Umbilical cord (tissue), 1 donor: ENCODE measurements at regions not wholly inside any gene's neighbourhood (a gene's known extent, or its start where the extent isn't known, plus 50 kb on each side); places are given as distances from the start of the nearest gene placed in this dataset.
A peak's percentile ranks its signal among the peaks of the same experiment; 100 is the strongest.
"Not testable (repeated sequence)": the region's sequence is repeated elsewhere in the genome, so short reads cannot be mapped to it uniquely, and the experiment has no call there.

Source experiments
- DNase-seq: peaks from one replicate; pipeline ENCODE4 v3.0.0-alpha.2; 2015; ENCODE audit warnings: low spot score

DNA sequence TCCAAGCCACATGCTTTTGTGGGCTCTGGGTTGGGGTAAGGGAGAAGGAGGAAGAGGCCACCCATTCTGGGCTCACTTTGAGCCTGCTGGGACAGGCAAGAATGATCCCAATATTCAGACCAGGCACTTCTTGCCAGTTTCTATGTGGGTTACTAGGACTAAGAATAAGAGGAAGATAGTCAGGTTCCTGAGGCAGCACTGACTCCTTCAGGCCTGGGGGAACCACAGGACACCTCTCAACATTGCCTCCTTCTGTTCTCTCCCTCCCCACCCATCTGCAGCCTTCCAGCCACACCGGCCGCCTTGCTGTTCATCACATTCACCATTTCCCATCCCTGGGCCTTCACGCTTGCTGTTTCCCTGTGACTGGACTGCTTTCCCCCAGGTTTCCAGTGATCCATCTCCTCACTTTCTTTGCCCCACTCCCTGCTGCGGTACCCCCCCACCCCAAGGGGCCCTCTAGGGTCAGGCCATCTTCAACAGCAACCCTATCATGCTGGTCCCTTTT, 69.2 kb upstream of the SIRPA start:
- no peak for DNase-seq

DNA sequence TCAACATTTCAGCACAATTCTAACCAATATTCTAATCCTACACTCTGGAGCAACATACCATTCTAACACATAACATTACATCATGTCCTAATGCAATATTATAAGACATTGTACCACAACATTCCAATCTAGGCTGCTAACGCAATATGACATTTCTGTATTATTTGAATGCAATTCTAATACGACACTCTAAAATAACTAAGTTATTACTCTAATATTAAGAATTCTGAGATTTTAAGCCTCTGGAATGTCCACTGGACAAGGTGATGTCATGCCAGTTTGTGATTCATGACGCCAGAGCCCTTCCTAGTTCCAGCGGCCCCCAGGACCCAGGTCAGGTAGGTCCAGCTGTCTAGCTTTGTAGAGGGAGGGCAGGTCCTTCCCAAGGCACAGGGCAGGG, 69.7 kb upstream of the SIRPA start:
- no peak for DNase-seq

DNA sequence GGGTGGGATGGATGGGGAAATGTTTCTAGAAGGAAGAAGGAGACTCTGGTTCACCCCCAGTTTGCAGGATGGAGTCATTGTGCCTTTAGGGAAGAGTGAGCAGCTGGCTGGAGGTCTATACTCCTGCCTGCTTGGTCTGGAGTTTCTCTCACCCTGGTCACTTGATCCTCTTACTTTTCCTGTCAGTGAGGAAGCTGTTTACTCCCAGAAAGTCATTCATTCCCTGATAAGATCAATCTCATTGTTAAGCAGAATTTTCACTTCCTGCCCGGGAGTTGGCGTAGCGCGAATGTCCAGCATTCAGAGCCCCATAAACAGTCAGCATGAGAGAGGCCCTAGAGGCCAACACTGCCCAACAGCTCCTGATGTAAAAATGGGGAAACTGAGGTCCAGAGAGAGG, 70.4 kb upstream of the SIRPA start:
- DNase-seq = no peak

DNA sequence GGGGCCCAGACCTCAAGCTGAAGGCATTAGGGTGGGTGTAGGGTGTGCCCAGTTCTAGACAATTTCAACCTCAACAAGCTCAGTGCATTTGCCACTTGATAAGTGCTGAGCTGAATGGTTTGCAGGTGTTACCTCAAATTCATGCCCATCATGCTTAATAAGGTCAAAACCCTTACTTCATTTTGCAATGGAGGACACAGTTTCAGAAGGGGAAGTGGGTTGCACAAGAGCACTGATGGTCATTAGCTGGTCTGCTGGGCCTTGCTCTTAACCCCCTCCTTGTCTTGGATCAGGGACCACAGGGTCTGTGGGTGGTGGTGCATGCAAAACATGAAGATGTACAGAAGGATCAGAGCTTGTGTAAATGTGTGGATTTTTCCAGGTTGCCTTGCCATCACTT, 71.0 kb upstream of the SIRPA start:
- no peak for DNase-seq

DNA sequence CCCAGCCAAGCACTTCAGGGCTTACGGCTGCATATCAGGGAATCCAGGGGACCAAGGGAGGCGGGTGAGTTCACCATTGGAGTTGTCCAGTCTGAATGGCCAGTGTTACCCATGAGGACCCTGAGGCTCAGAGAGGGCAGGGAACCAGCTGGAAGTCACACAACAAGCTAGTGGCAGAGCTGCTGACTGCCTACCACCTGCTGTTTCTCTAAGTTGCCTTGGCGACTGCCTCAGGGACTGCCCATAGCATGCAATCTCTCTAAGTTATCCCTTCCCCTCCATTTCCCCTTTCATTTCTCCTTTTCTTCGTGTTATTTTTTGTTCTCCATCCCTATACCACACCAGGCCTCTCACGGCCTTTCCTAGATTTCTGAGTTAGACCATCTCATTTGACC, 71.8 kb upstream of the SIRPA start:
- DNase-seq = no peak

DNA sequence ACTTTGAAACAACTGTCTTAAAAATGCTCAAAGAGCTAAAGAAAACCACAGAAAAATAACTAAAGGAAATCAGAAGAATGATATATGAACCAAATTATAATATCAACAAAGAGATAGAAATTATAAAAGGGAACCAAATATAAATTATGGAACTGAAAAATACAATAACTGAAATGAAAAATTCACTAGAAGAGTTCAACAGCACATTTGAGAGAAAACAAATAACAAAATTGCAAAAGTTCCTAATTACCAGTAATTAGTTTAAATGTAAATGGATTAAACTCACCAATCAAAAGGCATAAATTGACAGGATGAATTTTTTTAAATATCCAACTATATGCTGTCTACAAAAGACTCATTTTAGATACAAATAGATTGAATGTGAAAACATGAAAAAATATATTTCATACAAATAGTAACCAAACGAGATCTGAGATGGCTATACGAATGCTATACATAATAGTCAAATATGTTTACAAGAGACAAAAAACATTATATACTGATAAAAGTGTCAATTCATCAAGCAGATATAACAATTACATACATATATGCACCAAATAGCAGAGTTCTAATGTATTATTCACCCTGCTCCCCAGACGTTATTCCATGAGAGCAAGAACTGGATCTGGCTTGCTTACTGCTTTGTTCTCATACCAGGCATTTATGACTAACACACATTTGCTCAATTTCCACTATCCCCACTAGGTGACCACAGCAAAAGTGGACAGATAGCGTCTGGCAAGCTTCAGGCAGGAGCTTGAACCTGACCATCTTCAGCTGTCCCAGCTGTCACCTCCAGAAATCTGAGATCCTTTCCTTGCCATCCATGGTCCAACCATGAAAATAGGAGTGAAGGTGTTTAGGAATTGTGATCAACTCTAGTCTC, 72.4 kb upstream of the SIRPA start:
- no peak for DNase-seq

DNA sequence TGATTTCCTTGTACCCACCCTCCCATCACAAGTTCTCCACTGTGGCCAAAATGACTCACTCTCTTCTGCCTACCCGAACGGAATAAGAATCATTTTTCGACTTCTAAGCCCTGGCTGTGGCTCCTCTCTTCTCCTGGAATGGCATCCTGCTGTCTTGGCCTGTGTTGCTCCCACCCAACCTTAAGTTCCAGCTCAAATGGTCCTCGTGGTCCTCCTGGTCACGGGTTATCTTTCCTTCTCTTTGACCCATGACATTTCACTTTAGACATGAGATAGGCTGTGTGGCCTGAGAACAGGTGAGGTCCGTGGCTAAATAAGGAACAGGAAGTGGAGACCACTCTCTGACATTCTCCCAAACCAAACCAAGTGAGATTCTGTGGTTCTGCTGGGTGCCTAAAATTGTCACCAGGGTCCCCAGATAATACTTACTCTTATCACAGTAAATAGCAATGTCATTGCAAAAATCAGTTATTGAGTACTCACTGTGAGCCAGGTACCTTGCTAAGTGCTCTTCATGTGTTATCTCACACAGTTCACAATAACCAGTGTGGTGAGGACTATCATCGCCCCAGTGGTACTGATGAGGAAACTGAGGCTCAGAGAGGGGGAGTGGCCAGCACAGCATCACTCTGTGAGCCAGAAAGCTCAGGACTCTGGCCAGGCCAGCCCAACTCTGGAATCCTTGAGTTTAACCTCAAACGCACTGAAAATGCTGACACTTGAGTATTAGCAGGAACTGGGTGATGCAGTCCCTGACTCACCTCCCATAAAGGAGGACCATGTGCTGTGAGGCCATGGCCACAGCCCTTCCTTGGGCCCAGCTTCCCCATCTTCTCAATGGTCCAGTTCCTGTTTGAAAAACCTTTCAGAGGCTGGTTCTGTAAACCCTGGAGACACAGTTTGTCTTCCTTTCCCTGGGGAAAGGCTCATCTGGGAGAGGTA, 74.8 kb upstream of the SIRPA start:
- DNase-seq = no peak

DNA sequence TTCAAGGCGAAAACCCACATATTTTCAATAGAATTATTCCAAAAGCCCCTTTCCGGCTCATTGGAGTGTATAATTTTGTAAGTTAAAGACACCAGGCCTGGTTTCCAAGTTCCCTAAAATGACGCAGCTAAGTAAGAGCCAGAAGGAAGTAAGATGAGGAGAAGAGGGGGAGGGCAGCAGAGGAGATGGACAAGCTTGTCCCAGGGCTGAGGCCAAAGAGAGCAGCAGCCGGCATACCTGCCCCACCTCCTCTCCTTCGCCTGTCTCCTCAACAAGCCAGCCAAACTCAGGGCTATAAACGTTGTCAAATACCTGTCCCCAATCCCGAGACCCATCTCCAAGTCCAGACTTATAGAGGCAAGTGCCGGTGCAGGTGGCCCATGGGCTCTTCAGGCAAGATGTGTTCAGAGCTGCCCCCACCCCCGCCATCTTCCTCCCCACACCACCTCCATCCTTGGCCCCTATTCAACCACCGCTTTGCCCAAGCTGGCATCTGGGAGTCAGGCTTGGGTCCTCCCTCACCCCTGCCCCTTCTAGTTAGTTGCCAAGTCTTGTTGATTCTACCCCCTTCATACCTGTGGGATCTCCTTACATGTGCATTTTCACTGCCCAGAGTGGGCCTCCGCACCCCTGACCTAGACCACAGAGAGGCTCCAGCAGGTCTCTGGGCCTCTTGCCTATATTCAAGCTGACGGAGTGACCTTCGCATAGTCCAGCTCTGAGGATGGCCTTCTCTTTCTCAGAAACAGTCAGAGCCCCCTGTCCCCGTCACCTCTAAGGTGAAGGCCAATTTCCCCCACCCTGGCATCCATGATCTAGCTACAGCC, 75.7 kb upstream of the SIRPA start:
- DNase-seq = peak; percentile 39

DNA sequence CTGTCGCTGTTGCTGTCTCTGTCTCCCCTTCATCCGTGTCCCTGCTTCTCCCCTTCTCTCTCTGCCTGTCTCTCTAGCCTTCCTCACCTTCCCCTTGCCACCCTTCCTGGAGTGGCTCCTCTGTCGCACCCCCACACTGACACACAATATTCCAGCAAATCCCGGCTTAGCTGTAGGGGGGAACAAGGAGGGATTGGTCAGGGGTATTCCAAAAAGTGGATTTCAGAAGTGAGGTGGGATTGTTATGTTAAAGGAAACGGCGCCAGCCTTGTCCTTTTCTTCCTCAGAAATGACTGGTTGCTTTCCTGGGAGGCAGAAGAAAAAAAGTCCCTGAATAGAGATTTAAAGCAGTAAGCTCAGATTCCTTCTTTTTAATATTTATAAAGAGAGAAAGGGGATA, 76.3 kb upstream of the SIRPA start:
- no peak for DNase-seq

DNA sequence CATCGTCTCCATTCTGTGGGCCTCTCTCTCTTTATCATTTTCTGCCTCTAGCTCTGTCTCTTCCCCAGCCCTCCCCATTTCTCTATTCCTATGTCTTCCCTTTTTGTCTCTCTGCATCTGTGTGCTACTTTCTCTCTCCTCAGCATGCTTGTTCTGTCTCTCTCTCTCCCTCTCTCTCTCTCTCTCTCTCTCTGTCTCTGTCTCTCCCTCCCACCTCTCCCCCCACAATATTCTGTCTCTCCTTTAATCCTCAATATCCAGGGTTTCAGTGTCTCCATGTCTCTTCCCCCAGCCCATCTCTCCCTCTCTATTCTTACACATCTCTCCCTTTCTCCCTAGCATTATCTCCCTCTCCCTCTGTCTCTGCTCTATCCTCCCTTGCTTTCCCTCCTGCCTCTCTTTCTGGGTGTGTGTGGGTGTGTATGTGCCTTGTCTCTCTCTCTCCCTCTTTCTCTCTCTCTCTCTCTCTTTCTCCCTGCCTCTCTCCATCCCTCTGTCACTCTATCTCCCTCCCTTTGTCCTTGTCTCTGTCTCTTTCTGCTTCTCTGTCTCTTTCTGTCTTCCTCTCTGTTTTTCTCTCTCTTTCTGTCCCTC, 76.9 kb upstream of the SIRPA start:
- no peak for DNase-seq

DNA sequence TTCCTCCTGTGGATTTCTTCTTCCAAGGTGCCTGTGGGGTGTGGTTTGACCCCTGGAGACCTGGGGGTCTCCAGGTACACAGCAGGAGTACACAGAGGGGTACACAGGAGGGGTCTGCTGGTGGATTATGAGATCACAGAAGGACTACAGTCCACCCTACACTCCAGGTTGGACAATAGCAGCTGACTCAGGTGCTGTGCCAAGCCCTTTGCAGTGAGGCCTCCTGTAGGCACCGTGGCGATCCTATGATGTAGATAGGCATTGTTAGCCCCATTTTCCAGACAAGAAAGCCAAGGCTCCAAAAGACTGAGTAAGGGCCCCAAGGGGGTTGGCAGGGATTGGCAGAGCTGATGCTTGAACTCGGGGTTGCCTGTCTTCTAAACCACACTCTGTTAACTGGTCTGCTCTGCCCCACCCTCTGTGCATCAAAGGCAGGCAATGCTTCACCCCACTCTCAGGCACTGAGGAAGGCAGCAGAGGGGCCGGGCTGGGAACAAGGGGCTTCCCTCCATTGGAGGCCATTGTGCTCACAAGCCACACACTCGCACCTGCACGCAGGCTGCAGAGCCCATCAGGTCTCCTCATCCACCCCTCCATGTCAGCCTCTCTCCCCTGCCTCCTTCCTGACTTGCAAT, 77.5 kb upstream of the SIRPA start:
- DNase-seq = no peak

DNA sequence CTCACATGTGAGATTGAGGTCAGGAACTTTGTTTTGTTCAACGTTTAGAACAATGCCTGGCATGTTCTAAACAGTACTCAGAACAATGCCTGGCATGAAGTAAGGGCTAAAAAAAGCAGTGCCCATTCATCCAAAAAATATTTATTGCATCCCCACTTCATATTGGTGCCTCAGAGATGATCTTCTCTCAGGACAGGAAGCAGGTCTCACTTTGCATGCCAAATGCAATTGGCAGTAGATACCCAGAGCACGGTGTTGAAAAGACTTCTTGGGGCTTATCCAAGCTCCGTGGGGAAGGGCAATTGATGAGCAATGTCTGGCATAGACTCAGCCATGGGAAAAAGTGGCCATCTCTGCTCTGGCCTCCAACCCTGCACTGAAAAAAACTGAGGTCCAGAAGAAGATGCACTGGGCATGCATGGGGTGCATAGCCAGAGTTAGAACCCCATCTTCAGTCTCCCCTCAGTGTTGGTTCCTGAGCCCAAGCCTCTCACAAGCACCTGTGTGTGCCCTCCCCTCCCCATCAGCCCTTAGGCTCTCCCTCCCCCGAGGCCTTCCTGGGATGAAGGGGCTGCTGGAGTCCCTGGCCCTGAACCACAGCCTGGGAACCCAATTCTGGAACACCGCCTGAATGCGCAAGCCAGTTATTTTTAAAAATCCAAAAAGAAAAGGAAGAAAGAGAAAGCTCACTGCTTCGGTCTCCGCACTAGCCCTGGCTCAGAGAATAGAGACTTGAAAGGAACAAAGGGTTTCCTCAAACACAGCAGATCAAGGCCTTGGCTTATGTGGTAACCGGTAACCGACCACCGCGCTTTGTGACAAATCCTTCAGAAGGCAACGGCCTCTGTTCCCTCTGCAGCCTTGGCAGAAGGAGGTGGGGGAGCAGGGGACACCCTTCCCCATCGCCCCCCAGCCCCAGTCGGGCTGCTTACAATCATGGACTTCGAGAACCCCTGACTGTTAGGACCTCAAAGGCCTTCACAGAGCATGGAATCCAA, 78.5 kb upstream of the SIRPA start:
- no peak for DNase-seq

DNA sequence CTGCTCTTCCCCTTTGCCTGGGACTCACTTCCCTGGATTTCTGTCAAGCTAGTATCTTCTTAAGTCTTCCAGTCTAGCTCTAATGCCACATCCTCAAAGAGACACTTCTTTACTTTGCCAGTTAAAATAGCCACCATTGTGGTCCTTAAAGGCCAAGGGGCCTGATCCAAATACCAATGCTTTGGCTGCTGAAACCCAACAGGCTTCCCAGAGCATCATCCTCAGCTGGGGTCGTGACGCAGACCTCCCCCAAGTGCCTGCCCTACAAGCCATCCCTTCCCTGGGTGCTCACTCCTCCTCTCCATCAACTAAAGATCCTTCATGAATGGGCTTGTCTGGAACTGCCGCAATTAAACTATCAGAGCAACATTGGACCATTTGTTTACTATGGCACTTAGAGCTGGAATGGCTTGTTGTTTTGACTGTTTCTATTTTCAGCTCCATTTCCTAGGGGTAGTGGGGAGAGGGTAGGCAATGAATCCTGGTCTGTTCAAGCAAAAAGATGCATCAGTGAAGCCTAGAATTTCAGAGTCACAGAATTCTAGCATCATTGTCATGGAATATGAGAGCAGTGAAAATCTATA, 79.6 kb upstream of the SIRPA start:
- no peak for DNase-seq

DNA sequence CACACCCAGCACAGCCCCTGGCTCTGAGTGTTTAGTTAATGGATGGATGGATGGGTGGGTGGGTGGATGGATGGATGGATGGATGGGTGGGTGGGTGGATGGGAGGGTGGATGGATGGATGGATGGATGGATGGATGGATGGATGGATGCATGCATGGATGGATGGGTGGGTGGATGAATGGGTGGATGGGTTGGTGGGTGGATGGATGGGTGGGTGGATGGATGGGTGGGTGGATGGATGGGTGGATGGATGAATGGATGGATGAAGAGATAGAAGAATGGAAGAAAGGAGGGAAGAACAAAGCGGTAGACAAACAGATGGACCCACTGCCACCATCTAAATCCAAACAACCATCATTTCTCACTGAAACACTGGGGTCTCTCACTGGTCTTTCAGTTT, 80.3 kb upstream of the SIRPA start:
- DNase-seq = not testable (repeated sequence)

DNA sequence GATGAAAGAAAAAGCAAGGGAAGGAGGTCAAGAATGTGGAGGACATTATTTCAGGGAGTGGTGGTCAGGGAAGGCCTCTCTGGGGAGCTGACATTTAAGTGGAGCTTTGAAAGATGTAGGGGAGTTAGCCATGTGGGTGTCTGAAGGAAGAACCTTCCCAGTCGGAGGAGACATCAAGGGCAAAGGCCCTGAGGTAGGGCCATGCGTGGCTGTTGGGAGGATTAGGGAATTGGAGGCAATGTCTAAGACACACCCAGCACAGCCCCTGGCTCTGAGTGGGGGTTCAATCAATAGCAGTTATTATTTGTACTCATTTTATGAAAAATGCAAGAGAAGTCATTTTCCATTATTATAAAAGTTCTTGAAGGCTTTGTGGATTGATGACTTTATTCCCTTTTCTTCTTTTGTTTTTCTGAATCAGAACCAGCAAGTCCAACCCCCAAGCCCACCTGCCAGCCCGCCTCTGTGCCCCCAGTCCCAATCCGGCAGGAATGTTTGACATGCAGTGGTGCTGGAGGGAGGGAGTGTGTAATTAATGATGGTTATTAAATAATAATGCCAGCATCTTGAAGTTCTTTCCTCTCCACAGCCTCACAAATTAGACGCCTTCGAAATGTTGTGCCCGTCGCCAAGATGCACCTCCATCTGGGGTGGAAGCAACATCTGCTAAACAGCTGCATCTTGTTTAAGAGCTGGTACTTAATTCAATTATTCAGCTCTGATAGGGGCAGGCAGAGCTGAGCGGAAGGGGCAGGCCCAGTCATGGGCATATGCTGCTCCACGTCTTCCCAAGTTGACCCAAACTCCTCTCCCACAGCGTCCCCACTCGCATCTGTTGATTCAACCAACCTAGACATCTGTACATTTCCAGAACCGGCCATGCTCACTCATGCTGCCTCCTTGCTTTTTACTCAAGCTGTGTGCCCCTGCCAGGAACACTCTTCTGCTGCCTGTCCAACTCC, 81.3 kb upstream of the SIRPA start:
- no peak for DNase-seq

DNA sequence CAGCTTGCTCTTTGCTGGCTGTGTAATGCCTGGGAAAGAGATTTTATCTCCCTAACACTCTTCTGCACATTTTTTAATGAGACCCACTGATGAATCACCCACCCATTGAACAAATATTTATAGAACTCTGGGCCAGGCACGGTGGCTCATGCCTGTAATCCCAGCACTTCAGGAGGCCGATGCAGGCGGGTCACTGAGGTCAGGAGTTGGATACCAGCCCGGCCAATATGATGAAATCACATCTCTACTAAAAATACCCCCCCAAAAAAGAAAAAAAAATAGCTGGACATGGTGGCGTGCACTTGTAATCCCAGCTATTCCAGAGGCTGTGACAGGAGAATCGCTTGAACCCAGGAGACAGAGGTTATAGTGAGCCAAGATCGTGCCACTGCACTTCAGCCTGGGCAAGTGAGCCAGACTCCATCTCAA, 82.1 kb upstream of the SIRPA start:
- DNase-seq = peak; percentile 65

DNA sequence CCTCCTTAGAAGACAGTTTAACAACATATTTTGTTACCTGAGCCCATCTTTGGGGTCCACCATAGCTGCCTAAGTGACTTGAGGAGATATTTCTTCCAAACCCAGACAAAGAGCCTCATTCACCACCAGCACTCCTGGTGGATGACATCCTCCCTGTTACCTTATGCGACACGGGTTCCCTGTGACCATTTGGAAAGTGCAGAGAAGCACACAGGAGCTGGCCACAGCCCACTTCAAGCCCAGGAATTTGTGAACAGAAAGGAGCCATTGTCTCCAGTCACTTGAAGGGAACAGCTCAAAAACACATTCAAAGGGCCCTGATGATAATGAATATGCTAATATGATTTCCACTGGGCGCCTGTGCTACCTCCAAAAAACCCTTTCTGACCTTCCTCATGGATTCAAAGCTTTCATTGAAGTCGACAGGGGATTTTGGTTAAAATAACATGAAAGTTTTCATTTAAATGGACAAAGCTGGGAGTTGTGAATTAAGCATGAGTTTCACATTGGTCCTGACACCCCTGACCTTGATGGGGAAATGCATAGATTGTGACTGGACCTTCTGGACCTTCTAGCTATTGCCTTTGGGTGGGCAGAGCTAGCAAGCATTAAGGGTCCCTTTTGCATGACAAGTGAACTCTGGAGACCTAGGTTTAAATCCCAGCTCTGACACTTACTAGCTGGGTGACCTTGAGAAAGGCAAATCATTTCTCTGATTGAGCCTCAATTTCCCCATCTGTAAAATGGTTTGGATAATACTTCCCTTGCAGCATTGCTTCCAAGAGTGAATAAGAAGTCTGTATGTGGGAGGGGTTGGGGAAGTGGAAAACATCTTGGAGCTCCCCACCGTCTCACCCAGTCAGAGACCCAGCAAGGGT, 83.3 kb upstream of the SIRPA start:
- DNase-seq = no peak
